ENCODE measurements at regions not wholly inside any gene's neighbourhood (a gene's known extent, or its start where the extent isn't known, plus 50 kb on each side); places are given as distances from the start of the nearest gene placed in this dataset.

DNA sequence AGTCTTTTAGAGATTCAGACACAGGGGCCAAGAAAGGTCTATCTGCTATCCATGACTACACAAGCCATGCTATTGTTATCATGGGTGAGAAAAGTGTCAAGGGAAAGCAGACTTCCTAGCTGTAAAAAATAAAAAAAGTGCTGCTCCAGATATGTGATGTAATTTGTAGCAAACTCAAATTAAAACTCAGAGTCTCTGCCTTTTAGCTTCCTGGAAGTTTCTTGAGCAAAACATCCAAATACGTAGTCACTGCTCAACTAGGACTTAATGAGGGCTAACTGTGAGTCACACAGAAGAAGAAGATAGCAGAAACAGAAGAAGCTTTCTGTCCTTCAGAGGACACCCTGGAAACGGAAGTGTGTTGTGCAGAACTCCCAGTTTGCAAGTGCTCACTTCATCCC is 393.4 kb upstream of the NR2F2 start:
- no peaks in the 10 kb centered on the region for H3K27me3 ChIP-seq
- TF ChIP-seq, protein P1, sequence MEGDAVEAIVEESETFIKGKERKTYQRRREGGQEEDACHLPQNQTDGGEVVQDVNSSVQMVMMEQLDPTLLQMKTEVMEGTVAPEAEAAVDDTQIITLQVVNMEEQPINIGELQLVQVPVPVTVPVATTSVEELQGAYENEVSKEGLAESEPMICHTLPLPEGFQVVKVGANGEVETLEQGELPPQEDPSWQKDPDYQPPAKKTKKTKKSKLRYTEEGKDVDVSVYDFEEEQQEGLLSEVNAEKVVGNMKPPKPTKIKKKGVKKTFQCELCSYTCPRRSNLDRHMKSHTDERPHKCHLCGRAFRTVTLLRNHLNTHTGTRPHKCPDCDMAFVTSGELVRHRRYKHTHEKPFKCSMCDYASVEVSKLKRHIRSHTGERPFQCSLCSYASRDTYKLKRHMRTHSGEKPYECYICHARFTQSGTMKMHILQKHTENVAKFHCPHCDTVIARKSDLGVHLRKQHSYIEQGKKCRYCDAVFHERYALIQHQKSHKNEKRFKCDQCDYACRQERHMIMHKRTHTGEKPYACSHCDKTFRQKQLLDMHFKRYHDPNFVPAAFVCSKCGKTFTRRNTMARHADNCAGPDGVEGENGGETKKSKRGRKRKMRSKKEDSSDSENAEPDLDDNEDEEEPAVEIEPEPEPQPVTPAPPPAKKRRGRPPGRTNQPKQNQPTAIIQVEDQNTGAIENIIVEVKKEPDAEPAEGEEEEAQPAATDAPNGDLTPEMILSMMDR (IDR thresholded peaks at IDR 0.05): no peak
- TF ChIP-seq EP300 (IDR thresholded peaks at IDR 0.05) (no peak), POLR2A (IDR thresholded peaks at IDR 0.05) (no peak), POLR2AphosphoS5 (IDR thresholded peaks at IDR 0.05) (no peak)
- H3K4me1 ChIP-seq: no peaks in the 10 kb centered on the region
- H3K4me3 ChIP-seq: no peak overlapping the region
- no peaks in the 10 kb centered on the region for H3K36me3 ChIP-seq
- DNase-seq: no peak
- intact Hi-C loops (cut with DNase I): no loop called here
- H3K27ac ChIP-seq: no peak overlapping the region
- no peaks in the 10 kb centered on the region for H3K9me3 ChIP-seq
- WGBS, 2 donors: 81 to 86% methylated on average over 2 of the region's 2 CpGs

DNA sequence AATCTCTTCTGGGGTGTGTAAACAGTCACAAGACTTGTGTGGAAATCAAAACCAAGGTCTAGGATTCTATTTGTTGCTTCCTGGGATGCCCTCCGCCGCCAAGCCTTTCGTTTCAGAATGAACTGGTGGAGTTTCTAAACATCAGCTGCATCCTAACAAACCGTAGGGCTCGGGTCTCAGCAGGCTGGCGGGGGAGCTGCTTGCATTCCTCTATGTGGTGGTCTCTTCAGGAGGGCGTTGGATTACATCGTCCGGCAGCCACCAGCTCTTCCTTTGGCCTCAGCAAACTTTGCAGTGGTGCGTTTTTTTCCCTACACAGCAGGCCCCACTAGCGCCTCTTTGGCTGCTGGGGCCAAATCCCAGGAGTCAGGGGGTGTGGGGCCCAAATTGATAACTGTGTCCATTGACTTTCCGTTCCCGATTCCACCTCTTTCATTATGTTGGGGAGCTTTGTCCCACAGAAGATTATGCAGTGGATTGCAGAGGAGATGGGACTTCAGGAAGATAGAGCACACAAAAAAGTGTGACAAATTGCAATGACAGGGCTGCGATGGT is 390.0 kb upstream of the NR2F2 start:
- Histone ChIP-seq H3K27me3 (no peaks in the 10 kb centered on the region), H3K27ac (no peak overlapping the region), H3K36me3 (no peaks in the 10 kb centered on the region), H3K4me1 (no peaks in the 10 kb centered on the region), H3K4me3 (no peak overlapping the region), H3K9me3 (no peaks in the 10 kb centered on the region)
- WGBS, 2 donors: 88 to 89% methylated on average over 14 of the region's 14 CpGs
- DNase-seq: no peak
- intact Hi-C loops (cut with DNase I): no loop called here
- no peak for TF ChIP-seq POLR2A (IDR thresholded peaks at IDR 0.05)
- no peak for TF ChIP-seq POLR2AphosphoS5 (IDR thresholded peaks at IDR 0.05)
- TF ChIP-seq, protein P1 (IDR thresholded peaks at IDR 0.05): no peak
- TF ChIP-seq EP300 (IDR thresholded peaks at IDR 0.05): no peak

DNA sequence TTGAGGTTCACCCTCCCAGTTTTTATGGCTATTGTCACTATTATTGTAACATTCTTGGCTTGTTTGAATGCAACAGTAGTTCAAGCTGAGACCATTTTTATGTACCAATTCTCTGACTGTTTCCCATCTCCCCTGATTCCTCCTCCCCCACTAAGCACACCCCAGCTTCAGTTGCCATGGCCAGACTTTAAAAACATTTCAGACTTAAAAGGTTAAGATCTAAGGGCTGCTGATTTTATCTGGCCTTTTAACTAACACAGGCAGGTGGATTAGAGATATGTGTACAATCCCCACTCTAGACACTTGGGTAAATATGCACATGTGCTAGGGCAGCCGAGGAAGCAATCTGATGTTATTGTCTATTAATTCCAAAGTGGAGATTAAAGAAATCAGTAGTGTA is 386.3 kb upstream of the NR2F2 start:
- DNase-seq: no peak
- TF ChIP-seq EP300 (IDR thresholded peaks at IDR 0.05) (no peak), POLR2AphosphoS5 (IDR thresholded peaks at IDR 0.05) (no peak), POLR2A (IDR thresholded peaks at IDR 0.05) (no peak)
- TF ChIP-seq, protein P1 (IDR thresholded peaks at IDR 0.05): no peak
- H3K27me3 ChIP-seq: no peaks in the 10 kb centered on the region
- H3K27ac ChIP-seq: no peak overlapping the region
- no peaks in the 10 kb centered on the region for H3K36me3 ChIP-seq
- H3K4me1 ChIP-seq: no peaks in the 10 kb centered on the region
- 11 to 45% methylated on average over 1 of the region's 1 CpG for WGBS, 2 donors
- H3K9me3 ChIP-seq: no peaks in the 10 kb centered on the region
- intact Hi-C loops (cut with DNase I): no loop called here
- H3K4me3 ChIP-seq: no peak overlapping the region

DNA sequence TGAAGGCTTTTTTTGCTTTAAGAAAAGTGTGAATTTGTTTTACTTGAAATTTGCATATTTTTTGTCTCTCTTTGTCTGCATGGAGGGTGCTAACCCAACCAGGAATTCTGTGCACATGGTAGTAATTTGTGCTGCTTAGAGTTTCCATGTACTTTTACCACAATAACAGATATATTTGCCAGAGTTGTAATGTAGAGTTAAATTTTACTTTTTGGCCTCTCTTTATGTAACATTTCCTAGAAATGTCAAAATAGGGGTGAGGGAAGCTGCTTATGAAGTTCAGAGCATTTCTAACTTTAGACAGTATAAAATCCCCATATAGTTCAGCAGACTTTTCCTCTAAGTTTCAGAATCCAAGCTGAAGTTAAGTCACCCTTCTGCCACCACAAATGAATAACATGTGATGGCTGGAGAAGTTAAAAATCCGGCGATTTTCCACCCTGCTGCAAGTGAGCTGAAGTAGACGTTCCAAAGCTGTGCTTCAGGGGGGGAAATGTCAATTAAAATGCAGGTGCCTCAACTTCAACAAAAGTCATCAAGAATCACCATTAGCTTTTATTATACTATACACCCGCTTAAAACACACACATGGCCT is 385.7 kb upstream of the NR2F2 start:
- DNase-seq: no peak
- no peak overlapping the region for H3K27ac ChIP-seq
- TF ChIP-seq, protein P1 (IDR thresholded peaks at IDR 0.05): no peak
- TF ChIP-seq POLR2AphosphoS5 (IDR thresholded peaks at IDR 0.05) (no peak), EP300 (IDR thresholded peaks at IDR 0.05) (no peak), POLR2A (IDR thresholded peaks at IDR 0.05) (no peak)
- WGBS, 2 donors: 76 to 86% methylated on average over 4 of the region's 4 CpGs
- intact Hi-C loops (cut with DNase I): no loop called here
- no peaks in the 10 kb centered on the region for H3K36me3 ChIP-seq
- no peaks in the 10 kb centered on the region for H3K4me1 ChIP-seq
- H3K4me3 ChIP-seq: no peak overlapping the region
- no peaks in the 10 kb centered on the region for H3K9me3 ChIP-seq
- H3K27me3 ChIP-seq: no peaks in the 10 kb centered on the region

DNA sequence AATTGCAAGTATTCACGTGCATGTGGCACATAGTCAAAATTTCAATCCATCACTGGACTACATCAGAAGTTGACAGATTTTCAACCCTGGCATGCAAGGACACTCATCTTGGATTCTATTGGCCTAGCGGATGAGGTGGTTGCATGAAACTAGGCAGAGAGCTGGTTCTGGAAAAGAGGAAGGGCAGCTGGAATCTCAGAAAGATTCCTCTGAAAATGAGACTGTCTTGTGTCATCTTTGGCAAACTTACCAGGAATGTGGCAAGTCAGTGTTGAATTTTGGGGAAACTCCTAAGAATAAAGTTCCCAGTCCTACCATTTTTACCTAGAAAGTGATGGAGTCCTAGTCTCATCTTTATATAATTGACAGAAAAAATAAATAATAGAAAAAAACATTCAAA is 384.3 kb upstream of the NR2F2 start:
- no peak overlapping the region for H3K4me3 ChIP-seq

More for the DNA sequence above, 384.3 kb upstream of the NR2F2 start:
- H3K9me3 ChIP-seq: no peaks in the 10 kb centered on the region
- TF ChIP-seq EP300 (IDR thresholded peaks at IDR 0.05) (no peak), POLR2AphosphoS5 (IDR thresholded peaks at IDR 0.05) (no peak), POLR2A (IDR thresholded peaks at IDR 0.05) (no peak)
- TF ChIP-seq, protein P1 (IDR thresholded peaks at IDR 0.05): no peak
- H3K27me3 ChIP-seq: no peaks in the 10 kb centered on the region
- DNase-seq: no peak
- H3K27ac ChIP-seq: no peak overlapping the region
- intact Hi-C loops (cut with DNase I): no loop called here
- no peaks in the 10 kb centered on the region for H3K4me1 ChIP-seq
- no peaks in the 10 kb centered on the region for H3K36me3 ChIP-seq
- 89 to 93% methylated on average over 2 of the region's 2 CpGs for WGBS, 2 donors
